Fibroblast of the aortic adventitia (primary cell): ENCODE measurements at regions not wholly inside any gene's neighbourhood (a gene's known extent, or its start where the extent isn't known, plus 50 kb on each side); places are given as distances from the start of the nearest gene placed in this dataset.

Source experiments
- DNase-seq: peaks from one replicate; pipeline ENCODE4 v3.0.0-alpha.2; 2010; ENCODE audit warnings: low read depth
- H3K4me3 ChIP-seq: 2 replicates; pipeline ENCODE4 v1.5.1; 2011; ENCODE audit warnings: low read depth, mild to moderate bottlenecking, control low read depth, low read length, moderate library complexity
- TF ChIP-seq, protein P1 (sequence below): IDR thresholded peaks from 2 replicates; pipeline ENCODE4 v1.5.1; 2011; ENCODE audit warnings: mild to moderate bottlenecking, low read length, control low read depth, inconsistent platforms; ENCODE audit not compliant: insufficient read depth

DNA sequence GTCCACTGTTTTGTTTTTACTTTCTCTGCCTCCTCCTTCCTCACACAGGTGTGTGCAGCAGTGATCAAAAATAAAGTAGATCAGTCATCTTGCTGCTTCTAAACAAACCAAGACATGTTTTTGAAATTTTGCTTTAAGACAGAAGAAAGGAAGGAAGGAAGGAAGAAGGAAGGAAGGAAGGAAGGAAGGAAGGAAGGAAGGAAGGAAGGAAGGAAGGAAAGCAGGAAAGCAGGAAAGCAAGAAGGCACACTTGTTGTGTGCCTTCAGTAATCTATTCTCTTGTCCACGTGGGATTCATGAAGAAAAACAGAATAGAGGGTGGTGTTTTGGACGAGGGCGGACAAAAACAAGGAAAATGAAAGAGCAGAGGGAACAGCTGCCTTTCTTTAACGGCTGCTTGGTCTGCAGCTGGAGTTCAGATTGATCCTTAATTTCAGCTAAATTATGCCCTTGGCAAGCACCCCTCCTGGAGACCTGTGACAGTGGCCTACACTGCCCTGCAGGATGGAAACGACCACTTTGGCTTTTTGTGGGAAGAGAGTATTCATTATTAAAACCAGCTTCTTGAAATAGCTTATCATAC lies 188.5 kb upstream of the IRX3 start:
- no peak overlapping the region for H3K4me3 ChIP-seq
- no peak for DNase-seq
- TF ChIP-seq, protein P1, sequence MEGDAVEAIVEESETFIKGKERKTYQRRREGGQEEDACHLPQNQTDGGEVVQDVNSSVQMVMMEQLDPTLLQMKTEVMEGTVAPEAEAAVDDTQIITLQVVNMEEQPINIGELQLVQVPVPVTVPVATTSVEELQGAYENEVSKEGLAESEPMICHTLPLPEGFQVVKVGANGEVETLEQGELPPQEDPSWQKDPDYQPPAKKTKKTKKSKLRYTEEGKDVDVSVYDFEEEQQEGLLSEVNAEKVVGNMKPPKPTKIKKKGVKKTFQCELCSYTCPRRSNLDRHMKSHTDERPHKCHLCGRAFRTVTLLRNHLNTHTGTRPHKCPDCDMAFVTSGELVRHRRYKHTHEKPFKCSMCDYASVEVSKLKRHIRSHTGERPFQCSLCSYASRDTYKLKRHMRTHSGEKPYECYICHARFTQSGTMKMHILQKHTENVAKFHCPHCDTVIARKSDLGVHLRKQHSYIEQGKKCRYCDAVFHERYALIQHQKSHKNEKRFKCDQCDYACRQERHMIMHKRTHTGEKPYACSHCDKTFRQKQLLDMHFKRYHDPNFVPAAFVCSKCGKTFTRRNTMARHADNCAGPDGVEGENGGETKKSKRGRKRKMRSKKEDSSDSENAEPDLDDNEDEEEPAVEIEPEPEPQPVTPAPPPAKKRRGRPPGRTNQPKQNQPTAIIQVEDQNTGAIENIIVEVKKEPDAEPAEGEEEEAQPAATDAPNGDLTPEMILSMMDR, result no peak

DNA sequence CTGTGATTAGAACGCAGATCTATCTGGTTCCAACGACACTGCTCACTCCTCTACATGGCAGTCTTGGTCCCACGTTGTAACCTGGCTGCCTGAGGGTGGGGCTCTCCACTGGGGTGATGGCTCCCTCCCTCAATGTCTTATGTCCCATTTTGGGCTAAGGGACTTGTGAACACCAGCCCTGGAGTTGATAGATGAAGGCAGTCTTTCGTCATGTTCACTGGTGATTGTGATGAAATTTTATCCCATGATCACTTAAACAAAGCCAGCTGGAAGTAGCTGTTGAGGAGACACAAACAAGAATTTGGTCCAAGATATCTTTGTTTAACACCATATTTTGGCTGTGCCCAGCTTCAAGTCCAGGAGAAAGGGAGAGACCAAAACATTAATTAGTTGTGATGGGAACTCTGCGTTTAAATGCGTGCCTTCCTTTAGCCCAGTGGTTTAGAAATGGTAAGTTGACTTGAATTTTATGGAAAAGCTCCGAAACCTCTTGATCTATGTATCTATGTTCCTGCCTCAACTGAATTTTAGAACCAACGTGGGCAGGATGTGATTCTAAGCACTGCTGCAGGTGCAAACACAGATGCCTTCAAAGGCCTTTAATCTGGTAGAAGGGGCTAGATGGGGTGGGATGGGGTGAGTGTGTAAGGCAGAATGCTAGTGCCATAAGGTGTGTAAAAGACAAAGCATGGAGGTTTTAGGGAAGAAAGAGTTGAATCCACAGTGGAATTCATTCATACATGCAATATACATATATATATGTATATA lies 186.8 kb upstream of the IRX3 start:
- TF ChIP-seq, protein P1, result no peak
- no peak overlapping the region for H3K4me3 ChIP-seq
- DNase-seq, result peak; percentile 30

DNA sequence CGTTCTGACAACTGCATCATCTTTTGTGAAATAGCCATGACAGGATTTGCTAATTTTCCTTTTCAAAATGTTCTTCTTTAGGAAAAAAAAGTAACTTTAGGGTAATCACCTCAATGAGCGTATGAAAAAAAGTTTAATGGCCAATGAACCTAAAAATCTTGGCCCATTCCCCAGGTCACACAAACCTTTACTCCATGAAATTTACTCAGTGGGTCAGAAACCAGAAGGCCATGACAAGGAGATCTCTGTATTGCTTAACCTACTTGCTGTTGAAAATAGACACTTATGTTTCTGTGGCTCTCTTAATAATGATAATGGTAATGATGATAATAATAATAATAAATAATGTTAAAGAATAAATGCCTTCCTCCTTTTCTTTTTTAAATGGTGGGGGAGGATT lies 180.8 kb upstream of the IRX3 start:
- TF ChIP-seq, protein P1, result no peak
- no peak for DNase-seq
- no peak overlapping the region for H3K4me3 ChIP-seq

DNA sequence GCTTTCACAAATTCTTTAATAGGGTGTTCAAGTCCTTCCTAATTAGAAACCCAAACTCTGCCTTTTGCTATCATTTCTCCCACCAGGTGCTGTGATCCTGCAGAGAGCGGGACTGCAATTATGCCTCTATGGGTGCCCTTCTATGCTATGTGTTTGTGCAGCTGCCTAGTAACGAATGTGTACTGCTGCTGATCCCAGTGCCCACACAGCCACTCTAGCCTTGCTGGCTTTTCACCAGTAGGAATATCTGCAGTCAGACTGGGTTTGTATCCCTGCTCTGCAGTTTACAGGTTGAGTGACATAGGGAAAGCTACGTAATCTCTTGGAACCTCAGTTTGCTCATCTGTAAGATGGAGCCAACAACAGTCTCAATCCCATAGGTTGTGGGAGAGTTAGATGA lies 179.6 kb upstream of the IRX3 start:
- TF ChIP-seq, protein P1, result no peak
- no peak overlapping the region for H3K4me3 ChIP-seq
- no peak for DNase-seq

DNA sequence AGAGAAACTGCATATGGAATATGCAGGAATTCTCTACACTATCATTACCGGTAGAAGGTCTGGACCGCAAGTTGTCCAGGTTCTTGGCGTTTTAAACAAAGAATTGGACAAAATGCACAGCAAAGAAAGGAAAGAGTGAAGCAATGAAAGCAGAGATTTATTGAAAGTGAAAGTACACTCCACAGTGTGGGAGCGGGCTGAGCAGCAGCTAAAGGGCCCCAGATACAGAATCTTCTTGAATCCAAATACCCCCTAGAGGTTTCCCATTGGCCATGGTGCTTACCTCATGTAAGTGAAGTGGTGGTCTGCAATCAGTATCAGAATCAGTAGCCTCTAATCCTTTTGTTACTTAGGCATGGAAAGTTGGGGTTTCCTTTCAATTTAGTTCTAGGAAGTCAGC lies 178.5 kb upstream of the IRX3 start:
- no peak overlapping the region for H3K4me3 ChIP-seq
- TF ChIP-seq, protein P1, result no peak
- no peak for DNase-seq

DNA sequence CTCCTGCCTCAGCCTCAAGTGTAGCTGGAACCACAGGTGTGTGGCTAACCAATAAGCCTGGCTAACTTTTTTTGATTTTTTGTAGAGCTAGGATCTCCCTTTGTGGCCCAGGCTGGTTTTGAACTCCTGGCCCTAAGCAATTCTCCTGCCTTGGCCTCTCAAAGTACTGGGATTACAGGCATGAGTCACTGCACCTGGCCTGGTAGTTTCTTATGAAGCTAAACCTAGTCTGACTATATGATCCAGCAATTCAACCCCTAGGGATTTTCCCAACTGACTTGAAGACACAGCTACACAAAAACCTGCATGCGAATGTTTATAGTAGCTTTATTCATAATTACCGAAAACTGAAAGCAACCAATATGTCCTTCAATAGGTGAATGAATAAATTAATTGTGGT lies 176.2 kb upstream of the IRX3 start:
- no peak overlapping the region for H3K4me3 ChIP-seq
- TF ChIP-seq, protein P1, result no peak
- DNase-seq, result peak; percentile 14
